K562 (cell line): ENCODE measurements at regions not wholly inside any gene's neighbourhood (a gene's known extent, or its start where the extent isn't known, plus 50 kb on each side); places are given as distances from the start of the nearest gene placed in this dataset.

Experiments used
- ARID4B ChIP-seq: sonication (generic); formaldehyde crosslinking; IDR thresholded peaks from 2 replicates; pipeline ENCODE4 v1.8.0; 2022; ENCODE audit warnings: mild to moderate bottlenecking, missing genetic modification reagents
- CHD2 ChIP-seq: IDR thresholded peaks from 2 replicates; pipeline ENCODE4 v1.6.1; 2011; ENCODE audit warnings: low read depth, low read length
- ZNF518B ChIP-seq: fragments of 250-450 bp; sonication (Bioruptor Pico); IDR thresholded peaks from 2 replicates; pipeline ENCODE4 v1.5.0; 2021; ENCODE audit warnings: mild to moderate bottlenecking, moderate library complexity

GRCh38 chr4:18675586-18676525, 654.3 kb upstream of the LCORL start (continued):
- TF ChIP-seq ARID4B (CRISPR knock-in tag) (no peak), ZNF518B (CRISPR knock-in tag) (no peak), CHD2 (no peak)
